GM06990 (cell line): ENCODE measurements at regions not wholly inside any gene's neighbourhood (a gene's known extent, or its start where the extent isn't known, plus 50 kb on each side); places are given as distances from the start of the nearest gene placed in this dataset.

Experiments
- DNase-seq: peaks from one replicate; pipeline ENCODE4 v3.0.0-alpha.2; 2011; ENCODE audit not compliant: insufficient read length; ENCODE audit errors: extremely low read depth
- H3K27me3 ChIP-seq: replicated peaks from 2 replicates; pipeline ENCODE4 v1.6.0; 2011; ENCODE audit warnings: low read length; ENCODE audit not compliant: control insufficient read depth, insufficient read depth
- H3K36me3 ChIP-seq: 2 replicates; pipeline ENCODE4 v1.5.1; 2011; ENCODE audit warnings: low read length; ENCODE audit not compliant: control insufficient read depth, insufficient read depth
- H3K4me3 ChIP-seq: replicated peaks from 2 replicates; pipeline ENCODE4 v1.5.1; 2011; ENCODE audit warnings: low read depth, mild to moderate bottlenecking, control low read depth, low read length
- TF ChIP-seq, protein P1 (sequence below): IDR thresholded peaks from 2 replicates; pipeline ENCODE4 v1.5.1; 2011; ENCODE audit warnings: low read length, control low read depth, mild to moderate bottlenecking, inconsistent platforms; ENCODE audit not compliant: insufficient read depth, poor library complexity, severe bottlenecking

DNA sequence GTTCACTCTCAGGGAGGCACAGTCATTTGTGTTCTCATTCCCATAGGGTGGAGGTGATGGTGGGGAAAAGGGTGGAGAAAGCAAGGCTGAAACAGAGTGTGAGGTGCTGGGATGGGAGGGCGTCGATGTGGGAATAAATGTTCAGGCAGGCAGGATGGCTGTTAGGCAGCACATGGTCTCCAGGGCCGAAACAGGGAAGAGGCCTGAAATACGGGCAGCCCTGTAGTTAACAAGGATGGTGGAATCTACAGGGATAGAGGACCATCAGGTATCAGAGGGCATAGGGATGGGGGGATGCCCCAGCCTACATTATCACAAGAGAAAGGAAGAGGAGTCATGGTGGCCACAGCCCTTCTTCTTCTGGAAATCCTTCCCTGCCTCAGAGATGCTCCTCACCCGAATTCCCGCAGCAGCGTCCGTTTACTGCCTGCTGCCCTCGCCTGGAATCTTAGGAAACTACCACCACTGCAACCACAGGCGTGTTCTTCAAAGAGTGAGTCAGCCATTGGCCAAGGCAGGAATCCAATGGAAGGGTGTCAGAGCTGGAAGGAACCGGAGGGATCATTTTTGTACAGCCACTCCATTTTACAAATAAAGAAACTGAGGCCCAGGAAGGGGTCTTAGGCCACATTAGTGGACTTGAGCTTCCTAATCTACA, 49.7 kb upstream of the POMGNT2 start:
- H3K36me3 ChIP-seq, result no peaks in the 10 kb centered on the region
- H3K27me3 ChIP-seq, result no peaks in the 10 kb centered on the region; the same call in none of the 2 replicates
- no peak overlapping the region for H3K4me3 ChIP-seq
- DNase-seq, result no peak
- TF ChIP-seq, protein P1, sequence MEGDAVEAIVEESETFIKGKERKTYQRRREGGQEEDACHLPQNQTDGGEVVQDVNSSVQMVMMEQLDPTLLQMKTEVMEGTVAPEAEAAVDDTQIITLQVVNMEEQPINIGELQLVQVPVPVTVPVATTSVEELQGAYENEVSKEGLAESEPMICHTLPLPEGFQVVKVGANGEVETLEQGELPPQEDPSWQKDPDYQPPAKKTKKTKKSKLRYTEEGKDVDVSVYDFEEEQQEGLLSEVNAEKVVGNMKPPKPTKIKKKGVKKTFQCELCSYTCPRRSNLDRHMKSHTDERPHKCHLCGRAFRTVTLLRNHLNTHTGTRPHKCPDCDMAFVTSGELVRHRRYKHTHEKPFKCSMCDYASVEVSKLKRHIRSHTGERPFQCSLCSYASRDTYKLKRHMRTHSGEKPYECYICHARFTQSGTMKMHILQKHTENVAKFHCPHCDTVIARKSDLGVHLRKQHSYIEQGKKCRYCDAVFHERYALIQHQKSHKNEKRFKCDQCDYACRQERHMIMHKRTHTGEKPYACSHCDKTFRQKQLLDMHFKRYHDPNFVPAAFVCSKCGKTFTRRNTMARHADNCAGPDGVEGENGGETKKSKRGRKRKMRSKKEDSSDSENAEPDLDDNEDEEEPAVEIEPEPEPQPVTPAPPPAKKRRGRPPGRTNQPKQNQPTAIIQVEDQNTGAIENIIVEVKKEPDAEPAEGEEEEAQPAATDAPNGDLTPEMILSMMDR, result no peak
